Calu3 (cell line): ENCODE measurements at regions not wholly inside any gene's neighbourhood (a gene's known extent, or its start where the extent isn't known, plus 50 kb on each side); places are given as distances from the start of the nearest gene placed in this dataset.

ENCODE experiments used
- BruUV-seq: library from RNA; stranded (reverse); fragments of 400-500 nt; replicated peaks from 2 replicates; lab custom pipeline; 2021; lab: Mats Ljungman, UMichigan
- CTCF ChIA-PET: fragments of 300-600 bp; sonication (Branson Sonifier 250); formaldehyde crosslinking; loops from one replicate; lab custom pipeline; 2022; ENCODE audit warnings: antibody characterized with exemption; lab: Charles Lee
- DNase-seq: peaks from one replicate; pipeline ENCODE4 v3.0.0; 2022
- H3K27ac Mint-ChIP-seq: one replicate; pipeline ENCODE4 v1.8.0; 2022; ENCODE audit warnings: mixed read lengths; ENCODE audit not compliant: unreplicated experiment
- H3K27me3 Mint-ChIP-seq: one replicate; pipeline ENCODE4 v1.8.0; 2022; ENCODE audit warnings: mixed read lengths; ENCODE audit not compliant: unreplicated experiment
- H3K36me3 Mint-ChIP-seq: one replicate; pipeline ENCODE4 v1.8.0; 2022; ENCODE audit warnings: mild to moderate bottlenecking, moderate library complexity, mixed read lengths; ENCODE audit not compliant: insufficient read depth, unreplicated experiment
- H3K4me1 Mint-ChIP-seq: one replicate; pipeline ENCODE4 v1.8.0; 2022; ENCODE audit warnings: mild to moderate bottlenecking, low read depth, mixed read lengths; ENCODE audit not compliant: unreplicated experiment
- H3K4me3 Mint-ChIP-seq: one replicate; pipeline ENCODE4 v1.8.0; 2022; ENCODE audit warnings: mild to moderate bottlenecking, low read depth, moderate library complexity, mixed read lengths; ENCODE audit not compliant: unreplicated experiment
- H3K9me3 Mint-ChIP-seq: one replicate; pipeline ENCODE4 v1.8.0; 2022; ENCODE audit warnings: low read depth, mixed read lengths; ENCODE audit not compliant: unreplicated experiment
- CTCF ChIP-seq: fragments of 200-600 bp; IDR thresholded peaks from one replicate; pipeline ENCODE4 v1.8.0; 2022; ENCODE audit warnings: antibody characterized with exemption; ENCODE audit not compliant: unreplicated experiment
- intact Hi-C: fragments of 100-400 bp; cut with micrococcal nuclease; formaldehyde crosslinking; loops from one replicate; pipeline ENCODE4 v1.10.0; 2022; ENCODE audit not compliant: unreplicated experiment

- no TSS peak for BruUV-seq
- Mint-ChIP-seq H3K36me3 (no peaks in the 10 kb centered on the region), H3K27ac (no peak overlapping the region), H3K27me3 (no peaks in the 10 kb centered on the region), H3K4me1 (no peaks in the 10 kb centered on the region), H3K9me3 (peaks cover 6% of the 10 kb centered on the region), H3K4me3 (no peak overlapping the region)
- CTCF ChIA-PET, result no interaction called here
- no peak for TF ChIP-seq CTCF
- intact Hi-C loops, result loop anchor here (5.0 kb wide), 1 partner anchor 687 kb away; no protein-coding TSS in a partner anchor
- peak; percentile 36 for DNase-seq
Measured at GRCh38 chr2:860259-860855, 90.3 kb upstream of the SNTG2 start.

GRCh38 chr2:858646-859045 is 92.0 kb upstream of the SNTG2 start:
- BruUV-seq, result no TSS peak
- CTCF ChIA-PET, result no interaction called here
- no peak for TF ChIP-seq CTCF
- no peaks in the 10 kb centered on the region for H3K4me1 Mint-ChIP-seq
- H3K36me3 Mint-ChIP-seq, result no peaks in the 10 kb centered on the region
- no peak overlapping the region for H3K4me3 Mint-ChIP-seq
- H3K27ac Mint-ChIP-seq, result no peak overlapping the region
- DNase-seq, result no peak
- no peaks in the 10 kb centered on the region for H3K27me3 Mint-ChIP-seq
- intact Hi-C loops, result no loop called here
- peaks cover 9% of the 10 kb centered on the region for H3K9me3 Mint-ChIP-seq

- Mint-ChIP-seq H3K4me3 (no peak overlapping the region), H3K36me3 (no peaks in the 10 kb centered on the region), H3K27ac (no peak overlapping the region), H3K27me3 (no peaks in the 10 kb centered on the region), H3K9me3 (peaks cover 9% of the 10 kb centered on the region), H3K4me1 (no peaks in the 10 kb centered on the region)
- no TSS peak for BruUV-seq
- no peak for DNase-seq
- intact Hi-C loops, result no loop called here
- no peak for TF ChIP-seq CTCF
- CTCF ChIA-PET, result no interaction called here
Measured at GRCh38 chr2:857937-858336, 92.7 kb upstream of the SNTG2 start.

DNA sequence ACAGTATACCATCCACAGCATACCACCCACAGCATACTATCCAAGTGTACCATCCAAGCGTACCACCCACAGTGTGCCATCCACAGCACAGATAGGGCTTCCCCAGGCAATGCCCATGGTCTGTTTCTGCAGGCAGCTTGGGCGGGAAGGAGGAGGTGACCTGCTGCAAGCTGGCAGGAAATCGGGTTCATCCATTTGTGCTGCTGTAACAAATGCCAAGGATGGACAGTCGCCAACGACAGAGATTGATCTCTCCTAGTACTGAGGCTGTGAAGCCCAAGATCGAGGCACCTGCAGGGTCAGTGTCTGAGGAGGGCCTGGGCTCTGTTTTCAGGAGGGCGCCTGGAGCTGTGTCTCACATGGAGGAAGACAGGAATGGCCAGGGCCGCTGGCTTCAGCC is 93.6 kb upstream of the SNTG2 start:
- no TSS peak for BruUV-seq
- intact Hi-C loops, result no loop called here
- Mint-ChIP-seq H3K4me1 (no peaks in the 10 kb centered on the region), H3K36me3 (no peaks in the 10 kb centered on the region), H3K9me3 (peaks cover 9% of the 10 kb centered on the region), H3K27ac (no peak overlapping the region), H3K27me3 (no peaks in the 10 kb centered on the region), H3K4me3 (no peak overlapping the region)
- TF ChIP-seq CTCF, result no peak
- no peak for DNase-seq
- CTCF ChIA-PET, result no interaction called here
